ENCODE measurements at regions not wholly inside any gene's neighbourhood (a gene's known extent, or its start where the extent isn't known, plus 50 kb on each side); places are given as distances from the start of the nearest gene placed in this dataset.

DNA sequence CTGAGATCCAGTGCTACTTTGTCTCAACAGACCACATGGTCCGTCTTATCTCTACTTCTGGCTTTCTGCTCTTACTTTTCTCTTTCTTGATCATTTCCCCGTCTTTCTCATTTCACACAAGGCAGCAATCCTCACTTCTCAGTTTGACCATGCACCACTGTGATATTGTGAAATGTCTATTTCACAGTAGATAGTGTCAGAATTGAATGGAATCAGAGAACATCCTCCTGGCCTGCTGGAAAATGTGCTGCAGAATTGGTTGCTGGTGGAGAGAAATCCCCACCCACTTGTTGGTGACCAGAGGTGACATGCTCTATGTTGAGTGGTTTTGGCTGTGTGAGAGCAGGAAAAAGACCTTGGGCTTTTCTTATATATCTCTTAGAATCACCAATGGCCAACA lies 57.8 kb upstream of the RCN1 start:
- Mint-ChIP-seq H3K36me3 (ENCODE audit: insufficient read depth in 1 of 3, low read depth in 3 of 3) (no peaks in the 10 kb centered on the region), H3K4me1 (no peaks in the 10 kb centered on the region), H3K27ac (no peak overlapping the region), H3K9me3 (no peaks in the 10 kb centered on the region), H3K27me3 (ENCODE audit: low read depth) (no peaks in the 10 kb centered on the region), H3K4me3 (no peak overlapping the region)
- TF ChIP-seq, protein P1, sequence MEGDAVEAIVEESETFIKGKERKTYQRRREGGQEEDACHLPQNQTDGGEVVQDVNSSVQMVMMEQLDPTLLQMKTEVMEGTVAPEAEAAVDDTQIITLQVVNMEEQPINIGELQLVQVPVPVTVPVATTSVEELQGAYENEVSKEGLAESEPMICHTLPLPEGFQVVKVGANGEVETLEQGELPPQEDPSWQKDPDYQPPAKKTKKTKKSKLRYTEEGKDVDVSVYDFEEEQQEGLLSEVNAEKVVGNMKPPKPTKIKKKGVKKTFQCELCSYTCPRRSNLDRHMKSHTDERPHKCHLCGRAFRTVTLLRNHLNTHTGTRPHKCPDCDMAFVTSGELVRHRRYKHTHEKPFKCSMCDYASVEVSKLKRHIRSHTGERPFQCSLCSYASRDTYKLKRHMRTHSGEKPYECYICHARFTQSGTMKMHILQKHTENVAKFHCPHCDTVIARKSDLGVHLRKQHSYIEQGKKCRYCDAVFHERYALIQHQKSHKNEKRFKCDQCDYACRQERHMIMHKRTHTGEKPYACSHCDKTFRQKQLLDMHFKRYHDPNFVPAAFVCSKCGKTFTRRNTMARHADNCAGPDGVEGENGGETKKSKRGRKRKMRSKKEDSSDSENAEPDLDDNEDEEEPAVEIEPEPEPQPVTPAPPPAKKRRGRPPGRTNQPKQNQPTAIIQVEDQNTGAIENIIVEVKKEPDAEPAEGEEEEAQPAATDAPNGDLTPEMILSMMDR (conservative IDR thresholded peaks at IDR 0.05): no peak
- H3K4me2 ChIP-seq (ENCODE audit: insufficient read depth, insufficient read length, low read length): no peak overlapping the region
- H3K27ac ChIP-seq (ENCODE audit: insufficient read length, low read depth, low read length): no peak overlapping the region
- no peak overlapping the region for H4K8ac ChIP-seq (replicated peaks; ENCODE audit: insufficient read length, low read depth, low read length)
- H4K5ac ChIP-seq (ENCODE audit: insufficient read length, low read depth, low read length): no peak overlapping the region
- DNase-seq: no peak
- H2BK120ac ChIP-seq (ENCODE audit: low read depth, low read length, poor library complexity, severe bottlenecking): no peak overlapping the region
- H4K91ac ChIP-seq (ENCODE audit: insufficient read length, low read depth, low read length): no peak overlapping the region
- H3K79me1 ChIP-seq (ENCODE audit: insufficient read depth, low read depth, low read length, poor library complexity, severe bottlenecking): no peaks in the 10 kb centered on the region
- H3K79me2 ChIP-seq (ENCODE audit: insufficient read depth, low read length): no peaks in the 10 kb centered on the region
- no peak overlapping the region for H2BK15ac ChIP-seq (ENCODE audit: low read depth, low read length)
- no peak overlapping the region for H3K56ac ChIP-seq (ENCODE audit: insufficient read length, low read depth, low read length)
- H3T11ph ChIP-seq (ENCODE audit: low read length): no peak overlapping the region
- no peaks in the 10 kb centered on the region for H4K20me1 ChIP-seq (ENCODE audit: control insufficient read depth, insufficient read depth, insufficient read length)
- no peaks in the 10 kb centered on the region for H3K27me3 ChIP-seq (ENCODE audit: insufficient read depth, low read length)
- no peak overlapping the region for H2BK20ac ChIP-seq (ENCODE audit: low read depth, low read length, poor library complexity, severe bottlenecking)
- no peak overlapping the region for H3K4ac ChIP-seq (ENCODE audit: low read depth, low read length)
- H3K23ac ChIP-seq (ENCODE audit: insufficient read length, low read depth, low read length): no peak overlapping the region
- no peak overlapping the region for H2AFZ ChIP-seq (ENCODE audit: low read length)
- H3K9ac ChIP-seq (ENCODE audit: extremely low read depth, insufficient read length, low read length): no peak overlapping the region
- no peaks in the 10 kb centered on the region for H3K9me3 ChIP-seq (ENCODE audit: control insufficient read depth, low read depth, low read length)
- WGBS (ENCODE audit: extremely low coverage, insufficient read length, low lambda C conversion rate): no CpG with 5 or more reads among the region's 2 CpGs
- no peaks in the 10 kb centered on the region for H3K23me2 ChIP-seq (ENCODE audit: insufficient read length, low read depth, low read length, poor library complexity, severe bottlenecking)
- H2BK5ac ChIP-seq (ENCODE audit: insufficient read length, low read length): no peak overlapping the region
- H3K18ac ChIP-seq (ENCODE audit: insufficient read length, low read depth, low read length): no peak overlapping the region
- H2BK12ac ChIP-seq (ENCODE audit: insufficient read length, low read depth, low read length): no peak overlapping the region
- no peak overlapping the region for H2AK5ac ChIP-seq (ENCODE audit: insufficient read length, low read length)
- no peaks in the 10 kb centered on the region for H3K4me1 ChIP-seq (ENCODE audit: insufficient read depth, low read length)
- no peak overlapping the region for H3K14ac ChIP-seq (ENCODE audit: insufficient read depth, low read length)
